HepG2 (cell line): ENCODE measurements at regions not wholly inside any gene's neighbourhood (a gene's known extent, or its start where the extent isn't known, plus 50 kb on each side); places are given as distances from the start of the nearest gene placed in this dataset.

Experiments used
- ATAC-seq: fragments of 200-7000 bp; cut with Tn5 transposase; 3 replicates; pipeline ENCODE4 v1.9.1; 2020; ENCODE audit warnings: mild to moderate bottlenecking, moderate library complexity
- BruUV-seq: library from RNA; stranded (reverse); fragments of 400-500 nt; replicated peaks from 2 replicates; lab custom pipeline; 2021; lab: Mats Ljungman, UMichigan
- CTCF ChIA-PET: fragments of 300-600 bp; formaldehyde crosslinking; extraction: SDS; loops from one replicate; lab custom pipeline; 2021; ENCODE audit warnings: low total read pairs, inconsistent platforms, low intra/inter-chr PET ratio; lab: Yijun Ruan, JAX
- POLR2A ChIA-PET: fragments of 350-600 bp; sonication (Branson Sonifier 250); formaldehyde crosslinking; loops from one replicate; lab custom pipeline; 2020; ENCODE audit warnings: antibody characterized with exemption, inconsistent platforms; lab: Yijun Ruan, JAX
- DNase-seq: peaks from one replicate; pipeline ENCODE4 v3.0.0-alpha.2; 2015; ENCODE audit warnings: low spot score
- FAIRE-seq: peaks from 3 replicates; lab custom pipeline; 2011; peaks lifted over from hg19 to GRCh38; lab: Jason Lieb, UNC
- H2AFZ ChIP-seq: one replicate; pipeline ENCODE4 v1.6.1; 2011; ENCODE audit warnings: low read length, inconsistent platforms
- H3K27ac ChIP-seq: fragments of 300-600 bp; 3 replicates; pipeline ENCODE4 v1.8.0; 2011; ENCODE audit warnings: mixed run types, mild to moderate bottlenecking, mixed read lengths, low read length, inconsistent platforms; ENCODE audit not compliant: insufficient read depth; ENCODE audit errors: extremely low read length
- H3K27me3 ChIP-seq, 2 experiments: fragments of 200-600 bp in 1 of 2; 2 replicates in 1 of 2; 3 replicates in 1 of 2; pipeline versions ENCODE4 v1.6.0 to v1.8.0; 2011; ENCODE audit warnings: low read length in 2 of 2, mild to moderate bottlenecking in 2 of 2, moderate library complexity in 2 of 2, inconsistent platforms in 1 of 2; ENCODE audit not compliant: insufficient read depth in 2 of 2, control insufficient read depth in 1 of 2
- H3K36me3 ChIP-seq, 2 experiments: fragments of 200-600 bp in 1 of 2; replicated peaks in 1 of 2; 2 replicates in 1 of 2; 3 replicates in 1 of 2; pipeline versions ENCODE4 v1.5.1 to v1.8.0; 2011; ENCODE audit warnings: low read length in 2 of 2, inconsistent platforms in 1 of 2; ENCODE audit not compliant: insufficient read depth in 2 of 2, control insufficient read depth in 1 of 2
- H3K4me1 ChIP-seq: 2 replicates; pipeline ENCODE4 v1.5.1; 2012; ENCODE audit warnings: low read length, inconsistent platforms; ENCODE audit not compliant: insufficient read depth
- H3K4me2 ChIP-seq: 2 replicates; pipeline ENCODE4 v1.6.0; 2011; ENCODE audit warnings: low read depth, low read length, inconsistent platforms
- H3K4me3 ChIP-seq, 3 experiments: fragments of 200-600 bp in 1 of 3; sonication (generic), shearing (Covaris generic) in 1 of 3; replicated peaks in 1 of 3; 2 replicates each; pipeline ENCODE4 v1.5.1; 2011 to 2016; ENCODE audit warnings: low read length in 3 of 3, inconsistent platforms in 2 of 3, low read depth in 2 of 3, mild to moderate bottlenecking in 2 of 3, control low read depth in 1 of 3, mixed read lengths in 1 of 3; ENCODE audit not compliant: insufficient read depth in 1 of 3
- H3K79me2 ChIP-seq: one replicate; pipeline ENCODE4 v1.6.1; 2011; ENCODE audit warnings: low read length, inconsistent platforms; ENCODE audit not compliant: insufficient read depth
- H3K9ac ChIP-seq: 2 replicates; pipeline ENCODE4 v1.6.0; 2011; ENCODE audit warnings: mild to moderate bottlenecking, low read depth, low read length, inconsistent platforms; ENCODE audit not compliant: insufficient read depth
- H3K9me3 ChIP-seq: 2 replicates; pipeline ENCODE4 v1.5.1; 2012; ENCODE audit warnings: mild to moderate bottlenecking, low read length
- H4K20me1 ChIP-seq: 2 replicates; pipeline ENCODE4 v1.6.0; 2011; ENCODE audit warnings: inconsistent platforms, mild to moderate bottlenecking, low read length, moderate library complexity; ENCODE audit not compliant: insufficient read depth
- MEF2D ChIP-seq: sonication (generic); formaldehyde crosslinking; IDR thresholded peaks from 2 replicates; pipeline ENCODE4 v1.5.1; 2020; ENCODE audit warnings: mild to moderate bottlenecking, missing genetic modification reagents
- ZNF331 ChIP-seq: sonication (generic); formaldehyde crosslinking; IDR thresholded peaks from 2 replicates; pipeline ENCODE4 v1.4.0; 2020; ENCODE audit warnings: missing genetic modification reagents
- WGBS: methylation state at CpG from one replicate; pipeline ENCODE4 v1.1.6; 2017; ENCODE audit warnings: low lambda C conversion rate; 5-methylcytosine and 5-hydroxymethylcytosine counted together
- in situ Hi-C: cut with HindIII; loops from 2 replicates; pipeline ENCODE4 v1.10.0; 2017; ENCODE audit warnings: low pct_unique_long_range_greater_than_20kb; ENCODE audit not compliant: extremely low pct_ligation_motif_present
- intact Hi-C: fragments of 100-400 bp; cut with micrococcal nuclease; formaldehyde crosslinking; loops from one replicate; pipeline ENCODE4 v1.10.0; 2022; ENCODE audit not compliant: unreplicated experiment
- TF ChIP-seq, protein P1 (sequence below): IDR thresholded peaks from 2 replicates; pipeline ENCODE4 v1.4.0; 2020; ENCODE audit warnings: mild to moderate bottlenecking, missing genetic modification reagents
- TF ChIP-seq, protein P2 (sequence below): sonication (generic); formaldehyde crosslinking; IDR thresholded peaks from 2 replicates; pipeline ENCODE4 v1.4.0; 2020; ENCODE audit warnings: missing genetic modification reagents

GRCh38 chr17:27974531-27975145 lies 67.8 kb upstream of the NLK start:
- Histone ChIP-seq H3K4me1 (no peaks in the 10 kb centered on the region), H3K79me2 (no peaks in the 10 kb centered on the region)
- no peak for TF ChIP-seq MEF2D
- TF ChIP-seq, protein P1, sequence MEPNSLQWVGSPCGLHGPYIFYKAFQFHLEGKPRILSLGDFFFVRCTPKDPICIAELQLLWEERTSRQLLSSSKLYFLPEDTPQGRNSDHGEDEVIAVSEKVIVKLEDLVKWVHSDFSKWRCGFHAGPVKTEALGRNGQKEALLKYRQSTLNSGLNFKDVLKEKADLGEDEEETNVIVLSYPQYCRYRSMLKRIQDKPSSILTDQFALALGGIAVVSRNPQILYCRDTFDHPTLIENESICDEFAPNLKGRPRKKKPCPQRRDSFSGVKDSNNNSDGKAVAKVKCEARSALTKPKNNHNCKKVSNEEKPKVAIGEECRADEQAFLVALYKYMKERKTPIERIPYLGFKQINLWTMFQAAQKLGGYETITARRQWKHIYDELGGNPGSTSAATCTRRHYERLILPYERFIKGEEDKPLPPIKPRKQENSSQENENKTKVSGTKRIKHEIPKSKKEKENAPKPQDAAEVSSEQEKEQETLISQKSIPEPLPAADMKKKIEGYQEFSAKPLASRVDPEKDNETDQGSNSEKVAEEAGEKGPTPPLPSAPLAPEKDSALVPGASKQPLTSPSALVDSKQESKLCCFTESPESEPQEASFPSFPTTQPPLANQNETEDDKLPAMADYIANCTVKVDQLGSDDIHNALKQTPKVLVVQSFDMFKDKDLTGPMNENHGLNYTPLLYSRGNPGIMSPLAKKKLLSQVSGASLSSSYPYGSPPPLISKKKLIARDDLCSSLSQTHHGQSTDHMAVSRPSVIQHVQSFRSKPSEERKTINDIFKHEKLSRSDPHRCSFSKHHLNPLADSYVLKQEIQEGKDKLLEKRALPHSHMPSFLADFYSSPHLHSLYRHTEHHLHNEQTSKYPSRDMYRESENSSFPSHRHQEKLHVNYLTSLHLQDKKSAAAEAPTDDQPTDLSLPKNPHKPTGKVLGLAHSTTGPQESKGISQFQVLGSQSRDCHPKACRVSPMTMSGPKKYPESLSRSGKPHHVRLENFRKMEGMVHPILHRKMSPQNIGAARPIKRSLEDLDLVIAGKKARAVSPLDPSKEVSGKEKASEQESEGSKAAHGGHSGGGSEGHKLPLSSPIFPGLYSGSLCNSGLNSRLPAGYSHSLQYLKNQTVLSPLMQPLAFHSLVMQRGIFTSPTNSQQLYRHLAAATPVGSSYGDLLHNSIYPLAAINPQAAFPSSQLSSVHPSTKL (CRISPR knock-in tag) = no peak
- TF ChIP-seq, protein P2, sequence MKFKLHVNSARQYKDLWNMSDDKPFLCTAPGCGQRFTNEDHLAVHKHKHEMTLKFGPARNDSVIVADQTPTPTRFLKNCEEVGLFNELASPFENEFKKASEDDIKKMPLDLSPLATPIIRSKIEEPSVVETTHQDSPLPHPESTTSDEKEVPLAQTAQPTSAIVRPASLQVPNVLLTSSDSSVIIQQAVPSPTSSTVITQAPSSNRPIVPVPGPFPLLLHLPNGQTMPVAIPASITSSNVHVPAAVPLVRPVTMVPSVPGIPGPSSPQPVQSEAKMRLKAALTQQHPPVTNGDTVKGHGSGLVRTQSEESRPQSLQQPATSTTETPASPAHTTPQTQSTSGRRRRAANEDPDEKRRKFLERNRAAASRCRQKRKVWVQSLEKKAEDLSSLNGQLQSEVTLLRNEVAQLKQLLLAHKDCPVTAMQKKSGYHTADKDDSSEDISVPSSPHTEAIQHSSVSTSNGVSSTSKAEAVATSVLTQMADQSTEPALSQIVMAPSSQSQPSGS (CRISPR knock-in tag) = no peak
- no peak for TF ChIP-seq ZNF331 (CRISPR knock-in tag)
- TF ChIP-seq, all 625 proteins: peak for 0
- intact Hi-C loops (no loop called here), in situ Hi-C loops (no loop called here)
- no peaks in the 10 kb centered on the region for H4K20me1 ChIP-seq
- H3K27me3 ChIP-seq = no peaks in the 10 kb centered on the region
- no peak for FAIRE-seq
- no peak overlapping the region for H3K27ac ChIP-seq
- no TSS peak for BruUV-seq
- no peak overlapping the region for H3K9ac ChIP-seq
- POLR2A ChIA-PET = no interaction called here
- CTCF ChIA-PET = no interaction called here
- H3K4me2 ChIP-seq = no peak overlapping the region
- H2AFZ ChIP-seq = no peak overlapping the region
- ATAC-seq = no peak
- H3K36me3 ChIP-seq = no peaks in the 10 kb centered on the region
- DNase-seq = no peak
- no peaks in the 10 kb centered on the region for H3K9me3 ChIP-seq
- no peak overlapping the region for H3K4me3 ChIP-seq
- 13% methylated on average over 6 of the region's 6 CpGs for WGBS
